Breast epithelium (tissue), 3 donors: ENCODE measurements at regions not wholly inside any gene's neighbourhood (a gene's known extent, or its start where the extent isn't known, plus 50 kb on each side); places are given as distances from the start of the nearest gene placed in this dataset.

Source experiments
- POLR2A ChIP-seq: fragments of 450-650 bp; IDR thresholded peaks from one replicate; pipeline ENCODE4 v1.6.1; 2016; ENCODE audit warnings: antibody characterized with exemption, mild to moderate bottlenecking, moderate library complexity
- POLR2AphosphoS5 ChIP-seq, 3 donors: sonication (generic); formaldehyde crosslinking; IDR thresholded peaks; one replicate each; pipeline ENCODE4 v1.6.1; 2017; ENCODE audit warnings: antibody characterized with exemption in 3 of 3
- TF ChIP-seq, protein P1 (sequence below), 3 donors: fragments of 450-650 bp; IDR thresholded peaks; one replicate each; pipeline ENCODE4 v1.5.1; 2016 to 2017; ENCODE audit warnings: antibody characterized with exemption in 3 of 3, mild to moderate bottlenecking in 3 of 3, moderate library complexity in 3 of 3

DNA sequence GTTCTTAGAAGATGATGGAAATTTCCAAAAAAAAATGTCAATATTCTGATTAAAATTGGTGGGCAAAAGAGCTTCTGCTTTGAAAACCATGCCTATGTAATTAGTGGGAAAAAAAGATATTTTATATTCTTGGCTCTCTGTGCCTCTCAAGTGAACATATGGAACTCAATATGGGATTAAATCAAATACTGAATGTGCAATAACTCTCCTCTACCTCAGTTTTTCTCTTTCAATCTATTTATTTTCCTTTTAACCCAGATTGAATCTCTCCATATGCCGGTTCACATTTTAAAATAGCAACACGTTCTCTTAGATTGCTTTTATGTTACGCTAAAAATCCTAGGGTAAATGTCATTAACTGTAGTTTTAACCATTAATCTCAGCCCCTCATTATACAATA lies 224.2 kb upstream of the PABPC4L start:
- TF ChIP-seq, protein P1, sequence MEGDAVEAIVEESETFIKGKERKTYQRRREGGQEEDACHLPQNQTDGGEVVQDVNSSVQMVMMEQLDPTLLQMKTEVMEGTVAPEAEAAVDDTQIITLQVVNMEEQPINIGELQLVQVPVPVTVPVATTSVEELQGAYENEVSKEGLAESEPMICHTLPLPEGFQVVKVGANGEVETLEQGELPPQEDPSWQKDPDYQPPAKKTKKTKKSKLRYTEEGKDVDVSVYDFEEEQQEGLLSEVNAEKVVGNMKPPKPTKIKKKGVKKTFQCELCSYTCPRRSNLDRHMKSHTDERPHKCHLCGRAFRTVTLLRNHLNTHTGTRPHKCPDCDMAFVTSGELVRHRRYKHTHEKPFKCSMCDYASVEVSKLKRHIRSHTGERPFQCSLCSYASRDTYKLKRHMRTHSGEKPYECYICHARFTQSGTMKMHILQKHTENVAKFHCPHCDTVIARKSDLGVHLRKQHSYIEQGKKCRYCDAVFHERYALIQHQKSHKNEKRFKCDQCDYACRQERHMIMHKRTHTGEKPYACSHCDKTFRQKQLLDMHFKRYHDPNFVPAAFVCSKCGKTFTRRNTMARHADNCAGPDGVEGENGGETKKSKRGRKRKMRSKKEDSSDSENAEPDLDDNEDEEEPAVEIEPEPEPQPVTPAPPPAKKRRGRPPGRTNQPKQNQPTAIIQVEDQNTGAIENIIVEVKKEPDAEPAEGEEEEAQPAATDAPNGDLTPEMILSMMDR (IDR thresholded peaks at IDR 0.05), result no peak
- TF ChIP-seq POLR2AphosphoS5 (IDR thresholded peaks at IDR 0.05) (no peak), POLR2A (no peak)
